Kidney glomerular epithelial cell (primary cell): ENCODE measurements at regions not wholly inside any gene's neighbourhood (a gene's known extent, or its start where the extent isn't known, plus 50 kb on each side); places are given as distances from the start of the nearest gene placed in this dataset.
"Not testable (repeated sequence)": the region's sequence is repeated elsewhere in the genome, so short reads cannot be mapped to it uniquely, and the experiment has no call there.

Experiments
- DNase-seq: peaks from one replicate; lab custom pipeline; 2025; lab: John Stamatoyannopoulos, UW

DNA sequence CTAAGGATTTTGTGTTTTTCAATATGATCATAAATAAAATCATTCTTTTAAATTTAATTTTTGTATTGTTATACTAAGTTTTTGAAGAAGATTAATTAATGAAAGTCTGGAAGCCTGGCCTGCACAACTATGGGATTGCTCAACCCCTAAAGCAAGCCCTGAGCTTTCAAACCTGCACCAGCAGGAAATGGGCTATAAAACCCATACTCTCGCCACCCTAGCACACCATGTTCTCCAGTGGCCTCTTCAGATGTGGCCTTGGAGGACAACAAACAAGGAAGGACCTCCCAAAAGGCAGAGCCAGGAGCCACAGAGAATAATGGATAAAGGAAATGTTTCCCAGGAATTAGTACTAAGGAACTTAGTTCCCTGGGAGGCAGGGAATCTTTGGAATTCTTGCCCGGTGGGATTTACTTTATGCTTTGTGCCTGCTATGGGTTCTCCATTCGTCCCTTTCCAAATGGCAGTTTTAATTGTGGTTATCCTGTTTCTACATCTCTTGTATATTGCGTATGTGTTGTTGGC lies 212.5 kb downstream of the ZFP36L2 start:
- no peak for DNase-seq

DNA sequence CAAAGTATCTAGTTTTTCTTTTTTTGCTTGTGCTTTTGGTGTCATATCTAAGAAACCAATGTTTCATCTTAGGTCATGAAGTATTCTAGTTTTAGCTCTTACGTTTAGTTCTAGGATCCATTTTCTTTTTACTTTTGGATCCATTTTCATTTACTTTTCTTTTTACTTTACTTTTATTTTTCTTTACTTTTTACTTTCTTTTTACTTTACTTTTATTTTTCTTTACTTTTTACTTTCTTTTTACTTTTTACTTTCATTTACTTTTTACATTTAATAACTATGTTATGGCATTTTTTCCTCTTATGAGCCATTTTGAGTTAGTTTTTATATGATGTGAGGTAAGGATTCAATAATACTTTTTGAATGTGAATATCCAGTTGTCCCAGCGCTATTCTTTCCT lies 213.4 kb downstream of the ZFP36L2 start:
- DNase-seq, result no peak

GRCh38 chr2:43011158-43011491 lies 215.3 kb downstream of the ZFP36L2 start:
- no peak for DNase-seq

DNA sequence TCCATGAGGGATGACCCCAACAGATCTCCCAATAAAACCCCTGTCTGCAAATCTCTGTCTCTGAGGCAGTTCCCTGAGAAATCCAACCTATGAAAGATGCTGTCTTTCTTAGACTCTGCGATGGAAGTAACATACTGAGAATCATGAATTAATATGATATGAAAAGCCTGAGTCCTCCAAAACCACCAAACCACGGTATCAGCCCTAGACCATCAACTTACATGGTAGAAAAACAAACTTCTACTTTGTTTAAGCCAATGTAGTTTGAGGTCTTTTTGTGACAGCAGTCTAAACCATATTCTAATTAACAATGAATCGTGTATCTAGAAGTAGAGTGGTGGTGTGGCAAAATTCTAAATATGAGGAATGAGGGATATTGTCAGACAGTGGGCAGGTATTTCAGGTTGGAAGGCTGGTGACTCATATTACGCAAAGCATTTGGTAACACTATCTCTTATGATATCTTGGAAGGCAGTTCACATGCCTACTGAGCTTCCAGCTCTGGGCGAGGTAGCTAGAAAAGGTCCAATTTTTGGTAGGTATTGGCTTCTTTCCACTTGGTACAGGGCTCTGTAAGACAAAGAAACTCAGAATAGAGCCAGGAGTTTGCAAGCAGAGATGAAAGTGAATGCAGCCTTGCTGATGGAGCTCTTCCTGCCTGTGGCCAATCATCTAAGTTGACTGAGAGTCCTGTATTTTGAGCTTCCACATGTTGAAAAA lies 215.8 kb downstream of the ZFP36L2 start:
- DNase-seq, result no peak

GRCh38 chr2:43009448-43009847 lies 217.0 kb downstream of the ZFP36L2 start:
- DNase-seq, result no peak

DNA sequence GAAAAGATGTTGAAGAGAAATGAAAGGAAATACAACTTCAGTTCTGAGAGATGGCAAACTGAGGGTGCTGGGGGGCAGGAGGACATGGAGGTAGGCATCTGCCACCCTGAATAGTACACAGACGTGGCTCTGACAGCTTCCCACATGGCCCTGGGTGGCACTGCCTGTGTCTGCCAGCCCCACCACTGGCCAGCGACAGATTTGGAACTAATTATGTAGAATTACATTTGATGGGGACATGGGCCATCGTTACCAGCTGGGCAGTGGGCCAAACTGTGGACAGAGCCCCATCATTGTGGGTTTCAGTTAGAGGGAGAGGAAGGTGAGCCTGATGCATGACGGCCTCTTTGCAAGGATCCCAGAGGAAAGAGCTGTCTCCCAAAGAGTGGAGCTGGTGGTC lies 216.0 kb upstream of the HAAO start:
- DNase-seq, result no peak

- no peak for DNase-seq
Measured at GRCh38 chr2:43007901-43008300, 215.5 kb upstream of the HAAO start.

DNA sequence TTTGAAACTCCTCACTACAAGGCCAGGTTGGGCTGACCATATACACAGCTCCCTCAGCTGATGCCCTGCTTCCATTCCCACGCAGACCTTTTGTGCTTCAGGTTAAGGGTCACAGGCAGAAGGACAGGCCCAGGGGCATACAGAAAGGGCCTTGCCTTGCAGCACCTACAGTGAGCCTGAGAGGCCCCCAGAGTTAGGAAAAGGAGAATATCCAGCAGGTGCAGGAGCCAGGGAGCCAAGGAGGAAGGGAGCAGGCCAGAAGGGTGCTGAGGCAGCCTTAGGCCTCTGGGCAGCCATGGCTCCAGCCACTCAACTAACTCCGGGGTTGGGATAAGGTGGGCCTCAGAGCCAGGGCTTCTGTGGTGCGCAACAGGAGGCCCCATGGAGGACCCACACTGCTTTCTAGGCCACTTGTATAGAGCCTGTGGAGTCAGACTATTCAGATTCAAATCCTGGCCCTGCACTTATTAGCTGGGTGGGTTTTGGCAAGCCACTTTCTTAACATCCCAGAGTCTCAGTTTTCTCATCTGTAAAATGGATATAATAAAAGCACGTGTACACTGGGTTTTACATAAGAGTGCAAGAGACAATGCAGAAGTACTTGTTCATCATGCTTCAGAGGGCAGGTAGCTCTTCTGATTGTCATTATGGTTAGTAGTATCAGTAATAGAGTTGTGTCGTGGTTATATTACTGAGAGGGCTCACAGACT lies 214.6 kb upstream of the HAAO start:
- no peak for DNase-seq

- DNase-seq, result no peak
Measured at GRCh38 chr2:43005975-43006833, 213.8 kb upstream of the HAAO start.

DNA sequence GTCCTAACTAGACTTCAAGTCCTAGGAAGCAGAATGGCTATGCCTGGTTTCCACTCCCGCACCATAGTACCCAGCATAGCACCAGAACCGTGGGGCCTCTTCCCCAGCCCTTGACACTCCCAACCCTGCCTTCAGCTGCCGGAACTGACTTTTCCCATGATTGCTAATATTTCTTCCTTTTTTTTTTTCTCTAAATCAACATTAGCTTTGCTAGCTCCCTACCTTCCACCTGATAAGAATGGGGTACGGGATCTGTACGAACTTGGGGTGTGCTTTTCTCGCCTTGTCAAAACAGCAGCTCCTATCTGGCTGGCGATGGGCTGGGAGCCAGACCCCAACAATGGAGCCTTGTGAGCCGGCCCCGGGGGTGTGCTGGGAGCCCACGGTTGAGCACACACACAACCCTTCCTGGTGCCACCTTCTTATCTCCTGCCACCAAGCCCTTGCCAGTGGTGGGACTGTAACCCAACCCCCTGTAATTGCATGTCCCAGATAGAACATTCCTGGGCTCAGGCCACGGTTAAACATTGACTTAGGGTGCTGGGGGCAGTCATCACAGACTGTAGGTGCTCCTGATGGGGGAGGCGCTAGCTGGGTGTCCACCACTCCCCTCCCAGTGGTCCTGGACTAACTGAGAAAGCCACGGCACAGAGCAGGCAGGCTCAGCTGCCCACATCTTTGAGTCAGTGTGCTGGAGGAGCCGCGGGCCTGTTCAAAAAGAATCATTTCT lies 213.0 kb upstream of the HAAO start:
- DNase-seq, result peak; percentile 57

DNA sequence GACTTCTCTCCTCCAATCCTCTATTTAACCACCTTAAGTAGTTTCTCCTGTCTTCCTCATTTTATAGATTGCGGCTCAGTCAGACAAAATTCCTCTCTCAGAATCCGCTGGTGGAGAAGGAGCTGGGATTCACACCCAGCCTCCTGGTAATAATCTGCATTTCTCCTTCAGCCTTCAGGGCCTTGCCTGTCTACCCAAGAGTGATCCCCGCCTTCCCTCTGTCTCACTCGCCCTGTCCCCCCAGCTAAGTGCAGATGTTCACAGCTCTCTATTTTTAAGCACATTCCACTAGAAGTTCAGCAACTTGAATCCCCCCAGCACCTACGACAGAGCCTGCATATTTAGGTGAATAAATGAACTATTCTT lies 212.5 kb upstream of the HAAO start:
- DNase-seq, result no peak

DNA sequence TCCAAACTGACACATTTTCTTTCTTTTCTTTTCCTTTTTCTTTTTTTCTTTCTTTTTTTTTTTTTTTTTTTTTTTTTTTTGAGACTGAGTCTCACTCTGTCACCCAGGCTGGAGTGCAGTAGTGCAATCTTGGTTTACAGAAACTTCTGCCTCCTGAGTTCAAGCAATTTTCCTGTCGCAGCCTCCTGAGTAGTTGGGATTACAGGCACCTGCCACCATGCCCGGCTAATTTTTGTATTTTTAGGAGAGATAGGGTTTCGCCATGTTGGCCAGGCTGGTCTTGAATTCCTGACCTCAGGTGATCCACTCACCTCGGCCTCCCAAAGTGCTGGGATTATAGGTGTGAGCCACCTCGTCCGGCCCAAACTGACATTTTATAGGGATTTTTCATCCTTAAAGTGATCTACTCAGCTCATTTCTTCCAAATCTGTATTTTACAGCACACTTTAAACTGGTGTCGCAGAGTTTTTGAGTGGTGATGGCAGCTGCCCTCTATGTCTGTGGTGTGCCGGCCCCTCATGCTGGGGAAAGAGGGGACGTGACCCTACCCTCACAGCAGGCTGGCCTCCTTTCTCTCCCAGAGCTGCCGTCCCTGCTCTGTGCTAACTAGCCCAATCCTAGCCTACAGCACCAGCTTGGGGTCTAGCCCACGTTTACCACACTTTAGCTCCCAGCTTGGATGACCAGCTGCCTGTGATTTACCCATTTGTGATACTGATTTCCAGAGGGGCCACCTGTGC lies 211.9 kb upstream of the HAAO start:
- DNase-seq, result not testable (repeated sequence)

- DNase-seq, result no peak
Measured at GRCh38 chr2:43003702-43004101, 211.3 kb upstream of the HAAO start.

DNA sequence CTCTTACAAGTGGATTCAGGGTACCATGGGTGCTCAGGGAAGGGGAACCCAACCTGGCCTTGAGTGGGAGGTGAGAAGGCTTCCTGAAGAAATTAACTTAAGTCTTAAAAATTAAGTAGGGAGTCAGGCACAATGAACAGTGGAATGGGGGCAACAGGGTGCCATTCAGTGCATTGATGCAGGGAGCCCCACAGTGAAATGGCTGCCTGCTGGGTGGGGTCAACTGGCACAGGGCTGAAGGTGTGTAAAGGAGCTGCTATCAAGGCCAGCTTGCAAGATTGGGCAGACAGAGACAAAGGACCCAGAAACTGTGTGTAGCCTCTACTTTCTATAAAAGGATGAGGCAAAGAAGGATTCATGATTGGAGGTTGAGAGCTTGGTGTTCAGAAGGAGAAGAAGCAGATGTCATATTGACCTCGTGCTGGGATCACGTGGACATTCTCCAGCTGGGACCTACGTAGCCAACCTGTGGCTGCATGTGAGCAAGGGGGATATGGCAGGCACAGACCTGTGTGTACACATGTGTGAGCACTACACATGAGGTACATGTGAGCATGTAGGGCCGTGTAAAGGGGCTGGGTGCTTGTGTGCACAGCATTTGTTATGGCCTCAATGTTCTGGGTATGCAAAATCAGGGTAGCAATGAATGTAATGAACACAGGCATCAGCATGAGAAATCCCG lies 209.5 kb upstream of the HAAO start:
- DNase-seq, result no peak

DNA sequence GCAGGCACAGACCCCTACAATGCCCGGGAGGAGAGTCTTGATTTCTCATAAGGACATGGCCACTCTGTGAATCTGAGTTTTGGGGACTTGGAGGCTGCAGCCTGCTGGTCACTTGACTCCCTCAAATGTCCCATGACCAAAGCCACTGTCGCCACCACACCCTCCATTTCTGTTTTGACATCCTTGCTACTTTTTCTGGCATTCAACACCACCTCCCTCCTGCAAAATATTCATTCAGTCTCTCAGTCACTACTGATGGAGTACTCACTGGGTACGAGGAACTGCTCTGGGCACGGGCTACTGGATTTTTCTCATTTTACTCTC lies 208.6 kb upstream of the HAAO start:
- DNase-seq, result no peak

GRCh38 chr2:43000242-43001054 lies 208.1 kb upstream of the HAAO start:
- no peak for DNase-seq

DNA sequence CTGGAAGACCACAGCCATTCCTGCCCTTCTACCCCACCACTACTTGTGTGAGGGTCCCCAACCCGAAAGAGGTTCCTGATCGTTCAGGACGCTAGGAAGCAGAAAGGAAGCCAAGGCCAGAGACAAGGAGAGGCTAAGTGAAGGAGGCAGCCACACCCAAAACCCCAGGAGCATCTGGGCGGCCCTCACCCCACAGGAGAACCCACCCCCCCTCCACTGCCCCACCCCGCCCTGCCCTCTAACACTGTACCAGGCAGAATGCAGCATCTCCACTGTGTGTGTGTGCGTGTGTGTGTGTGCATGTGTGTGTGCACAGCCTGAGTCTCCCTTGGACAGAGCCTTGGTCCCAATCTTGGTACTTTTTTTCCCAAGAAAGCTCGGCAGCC lies 207.5 kb upstream of the HAAO start:
- no peak for DNase-seq

- no peak for DNase-seq
Measured at GRCh38 chr2:42999391-42999841, 207.0 kb upstream of the HAAO start.

- DNase-seq, result no peak
Measured at GRCh38 chr2:42998721-42999120, 206.3 kb upstream of the HAAO start.

DNA sequence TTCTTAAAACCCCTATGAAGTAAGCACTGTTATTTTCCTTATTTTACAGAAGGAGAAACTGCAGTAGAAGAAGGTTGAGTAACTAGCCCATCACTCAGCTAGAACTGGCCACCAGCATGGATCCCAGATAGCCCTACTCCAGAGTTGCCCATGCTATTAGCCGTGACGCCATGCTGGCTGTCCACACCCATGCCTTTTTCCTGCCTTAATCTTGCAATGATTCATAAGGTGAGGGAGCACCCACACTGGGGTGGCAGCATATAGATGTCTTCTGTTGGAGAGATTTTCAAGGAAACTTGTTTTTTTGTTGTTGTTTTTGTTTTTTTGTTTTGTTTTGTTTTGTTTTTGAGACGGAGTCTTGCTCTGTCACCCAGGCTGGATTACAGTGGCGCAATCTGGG lies 204.1 kb upstream of the HAAO start:
- DNase-seq, result no peak
